RWPE2 (cell line): ENCODE measurements at regions not wholly inside any gene's neighbourhood (a gene's known extent, or its start where the extent isn't known, plus 50 kb on each side); places are given as distances from the start of the nearest gene placed in this dataset.

Experiments
- ATAC-seq: fragments of 200-7000 bp; cut with Tn5 transposase; 3 replicates; pipeline ENCODE4 v1.9.1; 2021; ENCODE audit warnings: low read depth
- DNase-seq: peaks from one replicate; pipeline ENCODE4 v3.0.0-alpha.2; 2020; ENCODE audit warnings: low spot score
- H3K27ac ChIP-seq: fragments of 450-650 bp; 2 replicates; pipeline ENCODE4 v1.5.1; 2017; ENCODE audit warnings: mild to moderate bottlenecking; ENCODE audit not compliant: poor library complexity, severe bottlenecking
- H3K27me3 ChIP-seq: fragments of 250-450 bp; sonication (Bioruptor Pico); 2 replicates; pipeline ENCODE4 v1.5.1; 2021; ENCODE audit warnings: mild to moderate bottlenecking, moderate library complexity; ENCODE audit not compliant: insufficient read depth, poor library complexity, severe bottlenecking
- H3K36me3 ChIP-seq: fragments of 250-450 bp; sonication (Bioruptor Pico); 2 replicates; pipeline ENCODE4 v1.5.1; 2020; ENCODE audit warnings: low read depth, mild to moderate bottlenecking, moderate library complexity
- H3K4me1 ChIP-seq: fragments of 250-450 bp; sonication (Bioruptor Pico); 2 replicates; pipeline ENCODE4 v1.5.1; 2021; ENCODE audit warnings: mild to moderate bottlenecking, moderate library complexity; ENCODE audit not compliant: insufficient read depth, poor library complexity, severe bottlenecking
- H3K4me3 ChIP-seq: fragments of 250-450 bp; sonication (Bioruptor Pico); 2 replicates; pipeline ENCODE4 v1.5.1; 2021; ENCODE audit warnings: mild to moderate bottlenecking, moderate library complexity; ENCODE audit not compliant: severe bottlenecking
- H3K9me3 ChIP-seq: fragments of 250-450 bp; sonication (Bioruptor Pico); 2 replicates; pipeline ENCODE4 v1.5.1; 2021; ENCODE audit warnings: mild to moderate bottlenecking, moderate library complexity; ENCODE audit not compliant: severe bottlenecking
- TF ChIP-seq, protein P1 (sequence below): fragments of 450-650 bp; IDR thresholded peaks from one replicate; pipeline ENCODE4 v1.5.1; 2017; ENCODE audit warnings: mild to moderate bottlenecking, moderate library complexity; ENCODE audit not compliant: poor library complexity, severe bottlenecking

DNA sequence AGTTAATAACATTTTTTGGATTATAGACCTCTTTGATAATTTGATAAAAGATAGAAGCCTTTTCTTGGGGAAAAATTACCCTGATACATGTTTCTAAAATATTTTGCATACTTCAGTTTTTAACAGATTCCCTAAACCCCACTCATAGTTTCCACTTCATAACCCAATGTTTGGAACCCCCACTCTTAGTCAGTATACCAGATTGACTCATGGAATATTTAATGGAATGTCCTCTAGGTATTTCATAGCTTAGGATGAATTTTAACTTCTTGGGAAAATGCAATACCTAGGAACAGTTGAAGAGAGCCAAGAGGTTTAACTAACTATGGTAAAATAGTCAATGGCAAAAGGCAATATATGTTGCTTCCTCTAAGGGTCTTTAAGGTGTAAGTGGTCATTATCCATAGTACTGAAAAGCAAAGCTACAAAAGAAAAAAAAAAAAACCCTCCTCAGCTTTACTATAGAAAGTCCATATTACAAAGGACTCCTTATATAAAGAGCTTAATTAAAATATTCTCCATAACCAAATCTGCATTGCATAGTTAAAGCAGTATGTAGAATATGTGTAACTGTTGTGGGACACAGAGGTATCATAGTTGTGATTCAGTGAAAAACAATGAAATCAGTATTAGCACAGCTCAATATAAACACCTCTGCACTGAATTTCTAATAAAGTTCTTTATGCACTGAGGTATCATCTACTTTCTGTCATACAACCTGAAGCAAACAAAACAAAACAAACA is 159.9 kb downstream of the PCDH7 start:
- no peaks in the 10 kb centered on the region for H3K36me3 ChIP-seq
- H3K4me1 ChIP-seq: peaks cover 4% of the 10 kb centered on the region
- DNase-seq (no peak), ATAC-seq (no peak)
- no peak overlapping the region for H3K4me3 ChIP-seq
- no peaks in the 10 kb centered on the region for H3K27me3 ChIP-seq
- TF ChIP-seq, protein P1, sequence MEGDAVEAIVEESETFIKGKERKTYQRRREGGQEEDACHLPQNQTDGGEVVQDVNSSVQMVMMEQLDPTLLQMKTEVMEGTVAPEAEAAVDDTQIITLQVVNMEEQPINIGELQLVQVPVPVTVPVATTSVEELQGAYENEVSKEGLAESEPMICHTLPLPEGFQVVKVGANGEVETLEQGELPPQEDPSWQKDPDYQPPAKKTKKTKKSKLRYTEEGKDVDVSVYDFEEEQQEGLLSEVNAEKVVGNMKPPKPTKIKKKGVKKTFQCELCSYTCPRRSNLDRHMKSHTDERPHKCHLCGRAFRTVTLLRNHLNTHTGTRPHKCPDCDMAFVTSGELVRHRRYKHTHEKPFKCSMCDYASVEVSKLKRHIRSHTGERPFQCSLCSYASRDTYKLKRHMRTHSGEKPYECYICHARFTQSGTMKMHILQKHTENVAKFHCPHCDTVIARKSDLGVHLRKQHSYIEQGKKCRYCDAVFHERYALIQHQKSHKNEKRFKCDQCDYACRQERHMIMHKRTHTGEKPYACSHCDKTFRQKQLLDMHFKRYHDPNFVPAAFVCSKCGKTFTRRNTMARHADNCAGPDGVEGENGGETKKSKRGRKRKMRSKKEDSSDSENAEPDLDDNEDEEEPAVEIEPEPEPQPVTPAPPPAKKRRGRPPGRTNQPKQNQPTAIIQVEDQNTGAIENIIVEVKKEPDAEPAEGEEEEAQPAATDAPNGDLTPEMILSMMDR: no peak
- H3K27ac ChIP-seq: no peak overlapping the region
- H3K9me3 ChIP-seq: no peaks in the 10 kb centered on the region

DNA sequence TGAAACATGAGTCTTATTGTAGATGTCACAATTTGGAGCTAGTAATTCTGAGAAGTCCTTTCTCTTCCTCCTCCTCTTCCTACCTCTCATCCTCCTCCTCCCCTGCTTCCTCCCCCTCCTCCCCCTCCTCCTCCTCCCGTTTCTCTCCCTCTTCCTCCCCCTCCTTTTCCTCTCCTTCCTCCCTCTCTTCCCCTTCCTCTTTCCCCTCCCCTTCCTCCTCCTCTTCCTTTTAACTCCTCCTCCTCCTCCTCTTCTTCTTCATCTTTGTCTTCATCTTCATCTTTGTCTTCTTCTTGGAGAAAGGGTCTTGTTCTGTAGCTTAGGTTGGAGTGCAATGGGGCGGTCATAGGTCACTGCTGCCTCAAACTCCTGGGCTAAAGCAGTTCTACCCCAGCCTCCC is 161.8 kb downstream of the PCDH7 start:
- Histone ChIP-seq H3K4me3 (no peak overlapping the region), H3K36me3 (no peaks in the 10 kb centered on the region), H3K9me3 (no peaks in the 10 kb centered on the region), H3K27me3 (no peaks in the 10 kb centered on the region), H3K27ac (no peak overlapping the region), H3K4me1 (no peaks in the 10 kb centered on the region)
- no peak for ATAC-seq
- TF ChIP-seq, protein P1: no peak
- no peak for DNase-seq

GRCh38 chr4:30882443-30882842 is 162.3 kb downstream of the PCDH7 start:
- Histone ChIP-seq H3K27me3 (no peaks in the 10 kb centered on the region), H3K4me1 (no peaks in the 10 kb centered on the region), H3K27ac (no peak overlapping the region), H3K4me3 (no peak overlapping the region), H3K36me3 (no peaks in the 10 kb centered on the region), H3K9me3 (no peaks in the 10 kb centered on the region)
- TF ChIP-seq, protein P1: no peak
- DNase-seq: no peak
- ATAC-seq: no peak

GRCh38 chr4:30882995-30883675 is 163.0 kb downstream of the PCDH7 start:
- TF ChIP-seq, protein P1: no peak
- H3K4me3 ChIP-seq: no peak overlapping the region
- no peaks in the 10 kb centered on the region for H3K36me3 ChIP-seq
- no peak for ATAC-seq
- DNase-seq: no peak
- H3K27me3 ChIP-seq: no peaks in the 10 kb centered on the region
- no peaks in the 10 kb centered on the region for H3K4me1 ChIP-seq
- H3K9me3 ChIP-seq: no peaks in the 10 kb centered on the region
- no peak overlapping the region for H3K27ac ChIP-seq
